ENCODE measurements at regions not wholly inside any gene's neighbourhood (a gene's known extent, or its start where the extent isn't known, plus 50 kb on each side); places are given as distances from the start of the nearest gene placed in this dataset.

DNA sequence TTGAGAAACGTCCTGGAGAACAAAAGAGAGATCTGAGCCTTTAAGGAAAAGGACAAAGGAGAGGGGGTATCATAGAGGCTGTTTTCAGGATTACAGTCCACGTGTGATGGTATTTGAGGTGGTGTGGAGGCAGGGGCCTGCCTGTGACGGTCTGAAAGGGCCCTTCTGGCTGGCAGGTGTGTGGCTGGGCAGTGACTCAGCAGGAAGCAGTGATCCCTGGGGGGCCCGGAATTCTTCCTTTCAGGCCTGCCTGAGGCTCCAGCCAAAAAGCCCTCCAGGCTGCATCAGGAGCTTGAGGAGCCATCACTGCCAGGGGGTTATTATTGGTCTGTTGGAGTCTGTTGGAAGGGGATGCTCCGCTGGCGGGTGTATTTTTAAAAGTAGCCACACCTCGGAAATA lies 97.2 kb upstream of the TMEM18 start:
- Histone ChIP-seq H3K9me3 (no peaks in the 10 kb centered on the region), H3K4me3 (no peak overlapping the region), H3K27ac (no peak overlapping the region), H3K4me1 (no peaks in the 10 kb centered on the region), H3K27me3 (no peaks in the 10 kb centered on the region), H3K36me3 (no peaks in the 10 kb centered on the region)
- TF ChIP-seq POLR2AphosphoS5 (IDR thresholded peaks at IDR 0.05; ENCODE audit: insufficient read depth in 1 of 2, low read depth in 1 of 2) (no peak), POLR2A (IDR thresholded peaks at IDR 0.05) (no peak)
- TF ChIP-seq, protein P1, sequence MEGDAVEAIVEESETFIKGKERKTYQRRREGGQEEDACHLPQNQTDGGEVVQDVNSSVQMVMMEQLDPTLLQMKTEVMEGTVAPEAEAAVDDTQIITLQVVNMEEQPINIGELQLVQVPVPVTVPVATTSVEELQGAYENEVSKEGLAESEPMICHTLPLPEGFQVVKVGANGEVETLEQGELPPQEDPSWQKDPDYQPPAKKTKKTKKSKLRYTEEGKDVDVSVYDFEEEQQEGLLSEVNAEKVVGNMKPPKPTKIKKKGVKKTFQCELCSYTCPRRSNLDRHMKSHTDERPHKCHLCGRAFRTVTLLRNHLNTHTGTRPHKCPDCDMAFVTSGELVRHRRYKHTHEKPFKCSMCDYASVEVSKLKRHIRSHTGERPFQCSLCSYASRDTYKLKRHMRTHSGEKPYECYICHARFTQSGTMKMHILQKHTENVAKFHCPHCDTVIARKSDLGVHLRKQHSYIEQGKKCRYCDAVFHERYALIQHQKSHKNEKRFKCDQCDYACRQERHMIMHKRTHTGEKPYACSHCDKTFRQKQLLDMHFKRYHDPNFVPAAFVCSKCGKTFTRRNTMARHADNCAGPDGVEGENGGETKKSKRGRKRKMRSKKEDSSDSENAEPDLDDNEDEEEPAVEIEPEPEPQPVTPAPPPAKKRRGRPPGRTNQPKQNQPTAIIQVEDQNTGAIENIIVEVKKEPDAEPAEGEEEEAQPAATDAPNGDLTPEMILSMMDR (IDR thresholded peaks at IDR 0.05): no peak
- peak in 1 of 2 donors; percentile 91 for DNase-seq (ENCODE audit: extremely low spot score in 2 of 2)
- intact Hi-C loops (cut with DNase I): loop anchor here (10.0 kb wide), 1 partner anchor 1700 kb away; no protein-coding TSS in a partner anchor

DNA sequence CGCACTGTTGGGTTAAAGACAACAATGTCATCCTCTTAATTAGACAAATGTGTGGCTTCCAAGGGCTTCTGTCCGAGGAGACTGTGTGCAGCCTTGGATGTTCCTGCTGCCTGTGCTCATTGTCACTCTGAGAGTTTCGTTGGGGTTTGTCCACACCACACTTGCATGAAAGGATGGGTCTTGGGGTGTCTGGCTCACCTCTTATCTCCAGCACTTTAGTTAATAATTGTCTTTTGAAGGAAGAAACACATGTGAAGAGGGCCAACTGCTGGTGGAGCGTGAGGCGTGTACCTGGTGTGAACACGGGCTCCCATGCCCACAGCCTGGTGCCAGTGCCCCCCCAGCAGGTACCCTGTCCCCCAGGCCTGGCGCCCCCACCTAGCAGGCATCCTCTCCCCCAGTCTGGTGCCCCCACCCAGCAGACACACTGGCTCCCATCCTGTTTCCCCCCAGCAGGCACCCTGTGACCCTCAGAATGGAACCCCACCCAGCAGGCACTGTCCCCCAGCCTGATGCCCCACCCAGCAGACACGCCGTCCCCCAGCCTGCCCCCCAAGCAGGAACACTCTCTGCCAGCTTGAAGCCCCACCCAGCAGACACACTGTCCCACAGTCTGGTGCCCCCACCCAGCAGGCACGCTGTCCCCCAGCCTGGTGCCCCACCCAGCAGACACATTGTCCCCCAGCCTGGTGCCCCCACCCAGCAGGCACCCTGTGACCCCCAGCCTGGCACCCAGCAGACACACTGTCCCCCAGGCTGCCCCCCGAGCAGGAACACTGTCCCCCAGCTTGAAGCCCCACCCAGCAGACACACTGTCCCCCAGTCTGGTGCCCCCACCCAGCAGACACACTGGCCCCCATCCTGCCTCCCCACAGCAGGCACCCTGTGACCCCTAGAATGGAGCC lies 96.3 kb upstream of the TMEM18 start:
- Histone ChIP-seq H3K36me3 (no peaks in the 10 kb centered on the region), H3K27ac (no peak overlapping the region), H3K9me3 (no peaks in the 10 kb centered on the region), H3K4me3 (no peak overlapping the region), H3K27me3 (no peaks in the 10 kb centered on the region), H3K4me1 (no peaks in the 10 kb centered on the region)
- TF ChIP-seq POLR2A (IDR thresholded peaks at IDR 0.05) (no peak), POLR2AphosphoS5 (IDR thresholded peaks at IDR 0.05; ENCODE audit: insufficient read depth in 1 of 2, low read depth in 1 of 2) (no peak)
- TF ChIP-seq, protein P1 (IDR thresholded peaks at IDR 0.05): no peak
- DNase-seq (ENCODE audit: extremely low spot score in 2 of 2): peak in 1 of 2 donors; percentile 74
- intact Hi-C loops (cut with DNase I): loop anchor here (10.0 kb wide), 1 partner anchor 1701 kb away; no protein-coding TSS in a partner anchor

DNA sequence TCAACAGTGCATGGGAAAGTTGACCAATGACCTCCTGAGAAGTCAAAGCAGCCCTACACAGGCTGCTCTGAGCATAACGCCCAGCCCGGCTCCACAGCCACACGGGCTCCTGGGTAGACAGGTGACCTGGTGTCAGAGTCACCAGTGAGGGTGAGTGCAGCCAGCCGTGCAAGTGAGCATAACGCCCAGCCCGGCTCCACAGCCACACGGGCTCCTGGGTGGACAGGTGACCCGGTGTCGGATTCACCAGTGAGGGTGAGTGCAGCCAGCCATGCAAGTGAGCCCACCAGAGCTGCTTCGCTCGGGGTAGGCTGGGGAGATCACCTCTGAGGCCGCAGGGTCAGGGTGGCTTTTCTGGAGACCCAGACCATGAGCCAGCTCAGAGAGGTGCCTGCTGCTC lies 94.3 kb upstream of the TMEM18 start:
- intact Hi-C loops (cut with DNase I): loop anchor here (10.0 kb wide), 1 partner anchor 1703 kb away; no protein-coding TSS in a partner anchor

DNA sequence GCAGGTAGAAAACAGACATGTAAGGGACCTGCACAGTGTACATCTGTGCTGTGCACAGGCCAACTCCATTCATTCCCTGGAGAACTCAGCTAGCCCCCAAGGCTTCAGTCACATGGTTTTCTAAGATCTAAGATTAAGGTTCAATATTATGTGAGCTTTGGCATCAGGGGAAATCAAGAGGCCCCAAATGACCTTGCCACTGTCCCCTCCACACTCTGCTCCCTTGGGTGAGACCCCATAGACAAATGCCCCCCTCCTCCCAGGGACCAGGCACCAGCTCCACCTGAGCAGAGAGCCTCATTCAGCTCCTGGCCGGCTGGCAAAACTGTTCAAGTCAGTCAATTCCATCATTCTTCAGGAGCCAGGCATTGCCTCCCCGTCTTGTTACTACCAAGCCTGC lies 93.6 kb upstream of the TMEM18 start:
- Histone ChIP-seq H3K9me3 (no peaks in the 10 kb centered on the region), H3K4me3 (no peak overlapping the region)
- no peak for TF ChIP-seq POLR2A (IDR thresholded peaks at IDR 0.05)
- TF ChIP-seq, protein P1 (IDR thresholded peaks at IDR 0.05): no peak
- no peak for TF ChIP-seq POLR2AphosphoS5 (IDR thresholded peaks at IDR 0.05; ENCODE audit: insufficient read depth in 1 of 2, low read depth in 1 of 2)

More for the DNA sequence above, 94.3 kb upstream of the TMEM18 start:
- no peak overlapping the region for H3K4me3 ChIP-seq
- no peaks in the 10 kb centered on the region for H3K4me1 ChIP-seq
- DNase-seq (ENCODE audit: extremely low spot score in 2 of 2): peak in 1 of 2 donors; percentile 61
- TF ChIP-seq POLR2AphosphoS5 (IDR thresholded peaks at IDR 0.05; ENCODE audit: insufficient read depth in 1 of 2, low read depth in 1 of 2): no peak
- TF ChIP-seq, protein P1 (IDR thresholded peaks at IDR 0.05): no peak
- no peak for TF ChIP-seq POLR2A (IDR thresholded peaks at IDR 0.05)
- no peak overlapping the region for H3K27ac ChIP-seq
- no peaks in the 10 kb centered on the region for H3K36me3 ChIP-seq
- no peaks in the 10 kb centered on the region for H3K9me3 ChIP-seq
- no peaks in the 10 kb centered on the region for H3K27me3 ChIP-seq

More for the DNA sequence above, 93.6 kb upstream of the TMEM18 start:
- no peaks in the 10 kb centered on the region for H3K4me1 ChIP-seq
- no peak overlapping the region for H3K27ac ChIP-seq
- H3K36me3 ChIP-seq: no peaks in the 10 kb centered on the region
- H3K27me3 ChIP-seq: no peaks in the 10 kb centered on the region
- DNase-seq (ENCODE audit: extremely low spot score in 2 of 2): peak in 1 of 2 donors; percentile 90
- intact Hi-C loops (cut with DNase I): loop anchor here (10.0 kb wide), 1 partner anchor 1704 kb away; no protein-coding TSS in a partner anchor
